ENCODE measurements at regions not wholly inside any gene's neighbourhood (a gene's known extent, or its start where the extent isn't known, plus 50 kb on each side); places are given as distances from the start of the nearest gene placed in this dataset.

- Histone ChIP-seq H3K4me3 (no peak overlapping the region), H3K36me3 (ENCODE audit: low read depth, missing control alignments) (no peaks in the 10 kb centered on the region), H3K27ac (no peak overlapping the region), H3K9me3 (no peaks in the 10 kb centered on the region), H3K27me3 (no peaks in the 10 kb centered on the region), H3K4me1 (no peaks in the 10 kb centered on the region)
- TF ChIP-seq CTCF (IDR thresholded peaks at IDR 0.05) (no peak), POLR2A (IDR thresholded peaks at IDR 0.05) (no peak)
- WGBS, 2 donors: 67 to 73% methylated on average over 3 of the region's 3 CpGs
- intact Hi-C loops (cut with DNase I; ENCODE audit: low total_unique reads): no loop called here
- DNase-seq: no peak
Observed at GRCh38 chr6:21354805-21355238, 238.7 kb upstream of the SOX4 start.

GRCh38 chr6:21355638-21356037 lies 237.9 kb upstream of the SOX4 start:
- TF ChIP-seq CTCF (IDR thresholded peaks at IDR 0.05) (no peak), POLR2A (IDR thresholded peaks at IDR 0.05) (no peak)
- intact Hi-C loops (cut with DNase I; ENCODE audit: low total_unique reads): no loop called here
- H3K27me3 ChIP-seq: no peaks in the 10 kb centered on the region
- no peaks in the 10 kb centered on the region for H3K9me3 ChIP-seq
- no peak overlapping the region for H3K27ac ChIP-seq
- H3K4me1 ChIP-seq: no peaks in the 10 kb centered on the region
- H3K4me3 ChIP-seq: no peak overlapping the region
- 93 to 95% methylated on average over 4 of the region's 4 CpGs for WGBS, 2 donors
- no peaks in the 10 kb centered on the region for H3K36me3 ChIP-seq (ENCODE audit: low read depth, missing control alignments)
- DNase-seq: no peak

- H3K36me3 ChIP-seq (ENCODE audit: low read depth, missing control alignments): no peaks in the 10 kb centered on the region
- no peaks in the 10 kb centered on the region for H3K27me3 ChIP-seq
- no peak for DNase-seq
- WGBS, 2 donors: 85 to 96% methylated on average over 8 of the region's 8 CpGs
- TF ChIP-seq POLR2A (IDR thresholded peaks at IDR 0.05) (no peak), CTCF (IDR thresholded peaks at IDR 0.05) (no peak)
- H3K27ac ChIP-seq: no peak overlapping the region
- H3K4me1 ChIP-seq: no peaks in the 10 kb centered on the region
- intact Hi-C loops (cut with DNase I; ENCODE audit: low total_unique reads): no loop called here
- H3K4me3 ChIP-seq: no peak overlapping the region
- no peaks in the 10 kb centered on the region for H3K9me3 ChIP-seq
Observed at GRCh38 chr6:21357262-21357661, 236.3 kb upstream of the SOX4 start.

- WGBS, 2 donors: 93 to 94% methylated on average over 2 of the region's 2 CpGs
- no peaks in the 10 kb centered on the region for H3K9me3 ChIP-seq
Observed at GRCh38 chr6:21359926-21360325, 233.6 kb upstream of the SOX4 start.

More at GRCh38 chr6:21359926-21360325, 233.6 kb upstream of the SOX4 start:
- no peaks in the 10 kb centered on the region for H3K4me1 ChIP-seq
- no peak for DNase-seq
- no peaks in the 10 kb centered on the region for H3K36me3 ChIP-seq (ENCODE audit: low read depth, missing control alignments)
- H3K27me3 ChIP-seq: no peaks in the 10 kb centered on the region
- intact Hi-C loops (cut with DNase I; ENCODE audit: low total_unique reads): no loop called here
- TF ChIP-seq CTCF (IDR thresholded peaks at IDR 0.05): no peak
- no peak for TF ChIP-seq POLR2A (IDR thresholded peaks at IDR 0.05)
- no peak overlapping the region for H3K4me3 ChIP-seq
- H3K27ac ChIP-seq: no peak overlapping the region
